Endothelial cell of umbilical vein (primary cell): ENCODE measurements at regions not wholly inside any gene's neighbourhood (a gene's known extent, or its start where the extent isn't known, plus 50 kb on each side); places are given as distances from the start of the nearest gene placed in this dataset.

ENCODE experiments used
- BruUV-seq: library from RNA; stranded (reverse); fragments of 400-500 nt; replicated peaks from 2 replicates; lab custom pipeline; 2021; lab: Mats Ljungman, UMichigan
- CTCF ChIA-PET: fragments of 300-600, 350-600 bp; sonication (Branson Sonifier 250); formaldehyde crosslinking; loops from one replicate; lab custom pipeline; 2021; ENCODE audit warnings: antibody characterized with exemption, inconsistent platforms; lab: Charles Lee
- POLR2A ChIA-PET: fragments of 300-600, 350-600 bp; sonication (Branson Sonifier 250); formaldehyde crosslinking; loops from one replicate; lab custom pipeline; 2021; ENCODE audit warnings: antibody characterized with exemption, inconsistent platforms; lab: Charles Lee
- DNase-seq: peaks from one replicate; pipeline ENCODE4 v3.0.0-alpha.2; 2011; ENCODE audit warnings: low read depth, low spot score
- FAIRE-seq: peaks from 2 replicates; lab custom pipeline; 2011; peaks lifted over from hg19 to GRCh38; lab: Jason Lieb, UNC
- H2AFZ ChIP-seq: 2 replicates; pipeline ENCODE4 v1.6.0; 2012; ENCODE audit warnings: low read depth, low read length, control low read depth, inconsistent platforms
- H3K27ac ChIP-seq: 2 replicates; pipeline ENCODE4 v1.5.1; 2011; ENCODE audit warnings: low read depth, mild to moderate bottlenecking, control low read depth, low read length, moderate library complexity; ENCODE audit not compliant: insufficient read depth
- H3K27me3 ChIP-seq, 2 experiments: 2 replicates each; pipeline versions ENCODE4 v1.6.0 to v1.6.1; 2011; ENCODE audit warnings: low read length in 2 of 2, mixed read lengths in 1 of 2; ENCODE audit not compliant: control insufficient read depth in 2 of 2, insufficient read depth in 2 of 2
- H3K36me3 ChIP-seq, 2 experiments: 2 replicates in 1 of 2; 3 replicates in 1 of 2; pipeline ENCODE4 v1.5.1; 2011; ENCODE audit warnings: low read length in 2 of 2, mild to moderate bottlenecking in 1 of 2, moderate library complexity in 1 of 2; ENCODE audit not compliant: control insufficient read depth in 2 of 2, insufficient read depth in 2 of 2; ENCODE audit errors: extremely low read depth in 1 of 2
- H3K4me1 ChIP-seq: 3 replicates; pipeline ENCODE4 v1.5.1; 2011; ENCODE audit warnings: mild to moderate bottlenecking, low read length; ENCODE audit not compliant: control insufficient read depth, insufficient read depth; ENCODE audit errors: extremely low read depth
- H3K4me2 ChIP-seq: 2 replicates; pipeline ENCODE4 v1.6.1; 2011; ENCODE audit warnings: low read length, control low read depth, mixed read lengths; ENCODE audit not compliant: insufficient read depth
- H3K4me3 ChIP-seq, 3 experiments: fragments of 200-600 bp in 1 of 3; sonication (generic), shearing (Covaris generic) in 1 of 3; replicated peaks in 1 of 3; 2 replicates each; pipeline ENCODE4 v1.5.1; 2011 to 2016; ENCODE audit warnings: control low read depth in 3 of 3, low read length in 3 of 3, mild to moderate bottlenecking in 2 of 3, inconsistent platforms in 1 of 3, low read depth in 1 of 3, moderate library complexity in 1 of 3; ENCODE audit not compliant: insufficient read depth in 1 of 3
- H3K79me2 ChIP-seq: 2 replicates; pipeline ENCODE4 v1.6.0; 2012; ENCODE audit warnings: low read length, inconsistent platforms; ENCODE audit not compliant: control insufficient read depth, insufficient read depth
- H3K9ac ChIP-seq: replicated peaks from 2 replicates; pipeline ENCODE3; 2011; ENCODE audit warnings: low read length, control low read depth; ENCODE audit not compliant: insufficient read depth; ENCODE audit errors: extremely low read depth
- H3K9me1 ChIP-seq: replicated peaks from 3 replicates; pipeline ENCODE4 v1.6.0; 2011; ENCODE audit warnings: mild to moderate bottlenecking, low read length; ENCODE audit not compliant: control insufficient read depth, insufficient read depth; ENCODE audit errors: extremely low read depth
- H3K9me3 ChIP-seq: replicated peaks from 2 replicates; pipeline ENCODE4 v1.5.1; 2012; ENCODE audit warnings: low read length, inconsistent platforms; ENCODE audit not compliant: control insufficient read depth, insufficient read depth
- H4K20me1 ChIP-seq: replicated peaks from 2 replicates; pipeline ENCODE3; 2011; ENCODE audit warnings: mild to moderate bottlenecking, low read length; ENCODE audit not compliant: control insufficient read depth, insufficient read depth; ENCODE audit errors: extremely low read depth
- CTCF ChIP-seq, 2 donors: IDR thresholded peaks; 1 replicate in 1 of 2; 2 replicates in 1 of 2; pipeline ENCODE4 v1.5.1; 2011; ENCODE audit warnings: low read length in 2 of 2, mild to moderate bottlenecking in 2 of 2, moderate library complexity in 2 of 2, control low read depth in 1 of 2, inconsistent platforms in 1 of 2, low read depth in 1 of 2; ENCODE audit not compliant: insufficient read depth in 1 of 2; ENCODE audit errors: extremely low read depth in 1 of 2
- FOS ChIP-seq: IDR thresholded peaks from 2 replicates; pipeline ENCODE4 v1.6.1; 2011; ENCODE audit warnings: mild to moderate bottlenecking, low read length, moderate library complexity, borderline replicate concordance; ENCODE audit not compliant: insufficient read depth
- GATA2 ChIP-seq: IDR thresholded peaks from 2 replicates; pipeline ENCODE4 v1.7.0; 2011; ENCODE audit warnings: low read depth, mild to moderate bottlenecking, moderate library complexity, mixed read lengths, low read length; ENCODE audit not compliant: insufficient read length, insufficient read depth
- JUN ChIP-seq: IDR thresholded peaks from 2 replicates; pipeline ENCODE4 v1.6.1; 2011; ENCODE audit warnings: borderline replicate concordance, low read depth; ENCODE audit not compliant: insufficient read length, insufficient read depth
- MAX ChIP-seq: IDR thresholded peaks from 2 replicates; pipeline ENCODE4 v1.6.1; 2011; ENCODE audit not compliant: insufficient read depth, insufficient read length
- POLR2AphosphoS5 ChIP-seq: IDR thresholded peaks from 2 replicates; pipeline ENCODE4 v1.6.1; 2012; ENCODE audit warnings: low read depth, mild to moderate bottlenecking, control low read depth, low read length, moderate library complexity; ENCODE audit not compliant: insufficient read depth
- dilution Hi-C: fragments of 300-500 bp; cut with MboI; formaldehyde crosslinking; loops from one replicate; pipeline ENCODE4 v1.15.0; 2019; ENCODE audit warnings: low sequenced_read_pairs; ENCODE audit not compliant: extremely low pct_ligation_motif_present
- intact Hi-C: fragments of 100-400 bp; cut with micrococcal nuclease; formaldehyde crosslinking; loops from one replicate; pipeline ENCODE4 v1.10.0; 2022

GRCh38 chr2:55111230-55111569 lies 60.9 kb upstream of the RTN4 start:
- Histone ChIP-seq H2AFZ (peak overlapping the region; percentile 17), H4K20me1 (no peaks in the 10 kb centered on the region), H3K9me3 (no peaks in the 10 kb centered on the region), H3K27me3 (no peaks in the 10 kb centered on the region), H3K36me3 (no peaks in the 10 kb centered on the region), H3K9ac (no peak overlapping the region), H3K9me1 (no peaks in the 10 kb centered on the region), H3K79me2 (no peaks in the 10 kb centered on the region), H3K27ac (peak overlapping the region; percentile 44), H3K4me1 (peaks cover 48% of the 10 kb centered on the region), H3K4me3 (no peak overlapping the region), H3K4me2 (no peak overlapping the region)
- POLR2A ChIA-PET, result interaction anchor here (2.4 kb wide), 1 partner anchor 61 kb away, joined by 9 read pairs; the partner anchor contains the start of gene RTN4
- dilution Hi-C loops (no loop called here), intact Hi-C loops (no loop called here)
- CTCF ChIA-PET, result interaction anchor here (1.9 to 3.7 kb wide), 2 partner anchors 52 to 57 kb away, joined by 7 to 23 read pairs; no protein-coding TSS in a partner anchor
- TSS peak; percentile 62 for BruUV-seq
- FAIRE-seq (no peak), DNase-seq (no peak)
- TF ChIP-seq FOS, result no peak
- no peak for TF ChIP-seq POLR2AphosphoS5

- no TSS peak for BruUV-seq
- TF ChIP-seq CTCF (IDR thresholded peaks at IDR 0.05; ENCODE audit: extremely low read depth in 1 of 2, insufficient read depth in 1 of 2, low read depth in 1 of 2, low read length in 2 of 2) (no peak), JUN (peak; percentile 56), POLR2AphosphoS5 (peak; percentile 55), MAX (no peak), GATA2 (no peak), FOS (peak; percentile 85)
- peaks cover 41% of the 10 kb centered on the region for H3K4me1 ChIP-seq
- ChIA-PET POLR2A (interaction anchor here (1.2 kb wide), 1 partner anchor 61 kb away, joined by 3 read pairs; no protein-coding TSS in a partner anchor), CTCF (interaction anchor here (0.7 to 3.7 kb wide), 11 partner anchors 8 to 210 kb away, joined by 3 to 23 read pairs (median 4); no protein-coding TSS in a partner anchor)
- no peaks in the 10 kb centered on the region for H3K27me3 ChIP-seq
- peak; percentile 91 for FAIRE-seq
- DNase-seq, result peak; percentile 89
- H3K36me3 ChIP-seq, result no peaks in the 10 kb centered on the region
- no peaks in the 10 kb centered on the region for H3K9me1 ChIP-seq
- H3K27ac ChIP-seq, result peak overlapping the region; percentile 56
- dilution Hi-C loops, result no loop called here
- H3K4me3 ChIP-seq, result no peak overlapping the region
- H3K79me2 ChIP-seq, result no peaks in the 10 kb centered on the region
- no peaks in the 10 kb centered on the region for H4K20me1 ChIP-seq
- no peaks in the 10 kb centered on the region for H3K9me3 ChIP-seq
- peak overlapping the region; percentile 23 for H3K9ac ChIP-seq
- H3K4me2 ChIP-seq, result peak overlapping the region; percentile 12
- H2AFZ ChIP-seq, result no peak overlapping the region
- intact Hi-C loops, result no loop called here
Measured at GRCh38 chr2:55109219-55109891, 59.1 kb upstream of the RTN4 start.
